ENCODE measurements at regions not wholly inside any gene's neighbourhood (a gene's known extent, or its start where the extent isn't known, plus 50 kb on each side); places are given as distances from the start of the nearest gene placed in this dataset.

DNA sequence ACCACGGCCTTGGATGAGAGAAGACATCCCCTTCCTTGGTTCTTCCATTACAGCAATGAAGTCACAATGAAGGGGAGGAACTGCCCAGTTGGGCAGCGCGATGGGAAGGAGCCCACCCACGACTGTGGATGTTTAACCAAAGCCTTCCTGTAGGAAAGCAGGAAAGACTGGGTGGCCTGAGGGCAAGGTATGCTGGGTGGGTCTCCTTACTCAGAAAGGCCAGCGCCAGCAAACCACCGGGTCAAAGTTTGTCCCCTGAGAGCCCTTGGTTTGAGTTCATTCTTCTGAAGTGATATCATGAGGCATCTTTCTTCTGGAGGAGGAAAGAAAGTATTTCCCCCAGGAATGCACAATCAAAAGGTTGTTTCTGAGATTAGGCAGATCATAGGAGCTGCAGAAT is 105.2 kb downstream of the C16orf95 start:
- Histone ChIP-seq H3K4me2 (ENCODE audit: insufficient read depth, low read length) (no peak overlapping the region), H3K27ac (ENCODE audit: low read length) (no peak overlapping the region), H3K9ac (ENCODE audit: low read depth, low read length) (no peak overlapping the region), H3K4me3 (ENCODE audit: low read depth in 1 of 2, low read length in 2 of 2) (no peak overlapping the region), H3K4me1 (ENCODE audit: insufficient read depth, low read length) (no peaks in the 10 kb centered on the region), H3K9me3 (ENCODE audit: insufficient read depth, low read length, severe bottlenecking) (no peaks in the 10 kb centered on the region), H3K36me3 (ENCODE audit: insufficient read depth, low read length) (no peaks in the 10 kb centered on the region), H3K79me2 (ENCODE audit: insufficient read depth, low read length) (no peaks in the 10 kb centered on the region), H2AFZ (ENCODE audit: low read depth, low read length) (no peak overlapping the region), H4K20me1 (ENCODE audit: insufficient read depth, low read length) (no peaks in the 10 kb centered on the region), H3K27me3 (ENCODE audit: insufficient read depth, low read length, poor library complexity) (no peaks in the 10 kb centered on the region)
- no peak for TF ChIP-seq EZH2 (IDR thresholded peaks at IDR 0.05; ENCODE audit: borderline replicate concordance, low read depth, low read length, severe bottlenecking)
- TF ChIP-seq, protein P1, sequence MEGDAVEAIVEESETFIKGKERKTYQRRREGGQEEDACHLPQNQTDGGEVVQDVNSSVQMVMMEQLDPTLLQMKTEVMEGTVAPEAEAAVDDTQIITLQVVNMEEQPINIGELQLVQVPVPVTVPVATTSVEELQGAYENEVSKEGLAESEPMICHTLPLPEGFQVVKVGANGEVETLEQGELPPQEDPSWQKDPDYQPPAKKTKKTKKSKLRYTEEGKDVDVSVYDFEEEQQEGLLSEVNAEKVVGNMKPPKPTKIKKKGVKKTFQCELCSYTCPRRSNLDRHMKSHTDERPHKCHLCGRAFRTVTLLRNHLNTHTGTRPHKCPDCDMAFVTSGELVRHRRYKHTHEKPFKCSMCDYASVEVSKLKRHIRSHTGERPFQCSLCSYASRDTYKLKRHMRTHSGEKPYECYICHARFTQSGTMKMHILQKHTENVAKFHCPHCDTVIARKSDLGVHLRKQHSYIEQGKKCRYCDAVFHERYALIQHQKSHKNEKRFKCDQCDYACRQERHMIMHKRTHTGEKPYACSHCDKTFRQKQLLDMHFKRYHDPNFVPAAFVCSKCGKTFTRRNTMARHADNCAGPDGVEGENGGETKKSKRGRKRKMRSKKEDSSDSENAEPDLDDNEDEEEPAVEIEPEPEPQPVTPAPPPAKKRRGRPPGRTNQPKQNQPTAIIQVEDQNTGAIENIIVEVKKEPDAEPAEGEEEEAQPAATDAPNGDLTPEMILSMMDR (IDR thresholded peaks at IDR 0.05; ENCODE audit: borderline replicate concordance, extremely low read depth, low read length, poor library complexity, severe bottlenecking), result no peak
- no peak for DNase-seq
- ATAC-seq (ENCODE audit: insufficient read depth, low read depth), result no peak

DNA sequence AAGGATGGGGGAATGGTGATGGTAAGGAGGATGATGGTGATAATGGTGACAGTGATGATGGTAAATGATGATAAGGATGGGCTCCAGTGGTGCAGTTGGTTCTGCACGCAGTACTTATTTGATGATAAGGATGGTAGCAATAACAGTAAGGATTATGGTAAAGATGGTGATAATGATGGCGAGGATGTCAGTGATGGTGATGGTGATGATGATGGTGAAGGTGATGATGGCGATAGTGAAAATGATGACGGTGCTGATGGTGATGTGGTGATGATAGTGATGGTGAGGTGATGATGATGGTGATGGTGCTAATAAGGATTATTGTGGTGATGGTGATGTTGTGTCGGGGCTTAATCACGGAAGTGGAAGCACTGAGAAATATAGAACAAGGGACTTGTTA is 103.7 kb downstream of the C16orf95 start:
- H3K9me3 ChIP-seq (ENCODE audit: insufficient read depth, low read length, severe bottlenecking), result no peaks in the 10 kb centered on the region
- no peak for DNase-seq
- TF ChIP-seq, protein P1 (IDR thresholded peaks at IDR 0.05; ENCODE audit: borderline replicate concordance, extremely low read depth, low read length, poor library complexity, severe bottlenecking), result no peak
- TF ChIP-seq EZH2 (IDR thresholded peaks at IDR 0.05; ENCODE audit: borderline replicate concordance, low read depth, low read length, severe bottlenecking), result no peak
- H3K27me3 ChIP-seq (ENCODE audit: insufficient read depth, low read length, poor library complexity), result no peaks in the 10 kb centered on the region
- H3K36me3 ChIP-seq (ENCODE audit: insufficient read depth, low read length), result no peaks in the 10 kb centered on the region
- no peak for ATAC-seq (ENCODE audit: insufficient read depth, low read depth)
- no peak overlapping the region for H3K4me2 ChIP-seq (ENCODE audit: insufficient read depth, low read length)
- no peak overlapping the region for H2AFZ ChIP-seq (ENCODE audit: low read depth, low read length)
- no peak overlapping the region for H3K4me3 ChIP-seq (ENCODE audit: low read depth in 1 of 2, low read length in 2 of 2)
- H3K9ac ChIP-seq (ENCODE audit: low read depth, low read length), result no peak overlapping the region
- H3K4me1 ChIP-seq (ENCODE audit: insufficient read depth, low read length), result no peaks in the 10 kb centered on the region
- no peaks in the 10 kb centered on the region for H4K20me1 ChIP-seq (ENCODE audit: insufficient read depth, low read length)
- H3K27ac ChIP-seq (ENCODE audit: low read length), result no peak overlapping the region
- H3K79me2 ChIP-seq (ENCODE audit: insufficient read depth, low read length), result no peaks in the 10 kb centered on the region

DNA sequence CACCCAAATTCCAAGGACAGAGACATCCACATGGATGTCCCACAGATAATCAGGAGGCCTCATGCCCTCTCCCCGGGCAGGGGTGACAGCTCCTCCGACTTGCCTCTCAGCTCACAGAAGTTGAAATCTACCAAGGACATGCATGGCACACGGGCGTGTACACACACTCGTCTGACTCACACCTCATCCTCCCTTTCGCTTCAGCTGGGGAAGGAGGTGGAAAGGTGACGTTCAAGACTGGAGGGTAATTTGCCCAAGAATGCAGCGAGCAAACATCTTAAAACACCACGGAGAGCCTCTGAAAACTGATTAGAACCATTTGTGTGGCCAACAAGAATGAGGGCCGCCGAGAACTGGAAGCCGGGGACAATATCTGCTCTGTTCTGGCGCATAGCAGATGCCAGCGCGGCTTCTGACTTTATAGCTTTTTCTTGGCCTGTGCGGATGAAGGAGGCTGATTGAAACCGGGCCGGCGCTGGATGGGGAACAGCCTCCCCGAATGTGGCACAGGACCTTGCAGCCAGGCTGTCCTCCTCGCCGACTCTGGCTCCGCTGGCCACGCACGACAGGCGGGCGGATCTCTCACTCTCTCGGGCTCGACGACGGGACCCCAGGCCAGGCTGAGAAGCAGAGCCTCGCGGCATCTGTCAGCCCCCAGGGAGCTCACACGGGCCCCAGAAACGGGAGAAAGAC is 100.9 kb downstream of the C16orf95 start:
- Histone ChIP-seq H3K79me2 (ENCODE audit: insufficient read depth, low read length) (no peaks in the 10 kb centered on the region), H4K20me1 (ENCODE audit: insufficient read depth, low read length) (no peaks in the 10 kb centered on the region), H3K9ac (ENCODE audit: low read depth, low read length) (no peak overlapping the region), H3K27me3 (ENCODE audit: insufficient read depth, low read length, poor library complexity) (no peaks in the 10 kb centered on the region), H2AFZ (ENCODE audit: low read depth, low read length) (no peak overlapping the region), H3K27ac (ENCODE audit: low read length) (no peak overlapping the region), H3K4me2 (ENCODE audit: insufficient read depth, low read length) (no peak overlapping the region), H3K9me3 (ENCODE audit: insufficient read depth, low read length, severe bottlenecking) (no peaks in the 10 kb centered on the region), H3K36me3 (ENCODE audit: insufficient read depth, low read length) (no peaks in the 10 kb centered on the region), H3K4me1 (ENCODE audit: insufficient read depth, low read length) (no peaks in the 10 kb centered on the region), H3K4me3 (ENCODE audit: low read depth in 1 of 2, low read length in 2 of 2) (no peak overlapping the region)
- DNase-seq (no peak), ATAC-seq (ENCODE audit: insufficient read depth, low read depth) (no peak)
- TF ChIP-seq, protein P1 (IDR thresholded peaks at IDR 0.05; ENCODE audit: borderline replicate concordance, extremely low read depth, low read length, poor library complexity, severe bottlenecking), result no peak
- no peak for TF ChIP-seq EZH2 (IDR thresholded peaks at IDR 0.05; ENCODE audit: borderline replicate concordance, low read depth, low read length, severe bottlenecking)
